Stimulated activated CD8-positive, alpha-beta memory T cell treated with anti-CD3 and anti-CD28 coated beads, Interleukin-15, amount 100 ng/mL, for 48 hours (primary cell): ENCODE measurements at regions not wholly inside any gene's neighbourhood (a gene's known extent, or its start where the extent isn't known, plus 50 kb on each side); places are given as distances from the start of the nearest gene placed in this dataset.
"Not testable (repeated sequence)": the region's sequence is repeated elsewhere in the genome, so short reads cannot be mapped to it uniquely, and the experiment has no call there.

Experiments used
- DNase-seq, 2 donors: peaks; one replicate each; pipeline ENCODE4 v3.0.0-alpha.2; 2020; ENCODE audit warnings: low read depth in 2 of 2

GRCh38 chr16:88185976-88186888, 196.5 kb upstream of the ZNF469 start:
- DNase-seq: not testable (repeated sequence)

GRCh38 chr16:88186889-88187870, 195.6 kb upstream of the ZNF469 start:
- DNase-seq: not testable (repeated sequence)

GRCh38 chr16:88188171-88188895, 194.4 kb upstream of the ZNF469 start:
- not testable (repeated sequence) for DNase-seq

- DNase-seq: not testable (repeated sequence)
Observed at GRCh38 chr16:88190592-88191095, 192.1 kb upstream of the ZNF469 start.

GRCh38 chr16:88191168-88191567, 191.6 kb upstream of the ZNF469 start:
- not testable (repeated sequence) for DNase-seq

GRCh38 chr16:88192601-88193000, 190.2 kb upstream of the ZNF469 start:
- no peak for DNase-seq

GRCh38 chr16:88193706-88194396, 188.9 kb upstream of the ZNF469 start:
- peak; percentile 14 to 26 for DNase-seq

GRCh38 chr16:88194397-88195268, 188.1 kb upstream of the ZNF469 start:
- DNase-seq: no peak

GRCh38 chr16:88195269-88195705, 187.5 kb upstream of the ZNF469 start:
- DNase-seq: no peak

GRCh38 chr16:88195911-88196465, 186.8 kb upstream of the ZNF469 start:
- DNase-seq: no peak

- no peak for DNase-seq
Observed at GRCh38 chr16:88196471-88197400, 186.0 kb upstream of the ZNF469 start.

GRCh38 chr16:88197481-88198456, 185.0 kb upstream of the ZNF469 start:
- DNase-seq: no peak

- DNase-seq: not testable (repeated sequence)
Observed at GRCh38 chr16:88198457-88199295, 184.1 kb upstream of the ZNF469 start.

GRCh38 chr16:88199296-88200153, 183.2 kb upstream of the ZNF469 start:
- DNase-seq: not testable (repeated sequence)
